Brain pericyte (primary cell): ENCODE measurements at regions not wholly inside any gene's neighbourhood (a gene's known extent, or its start where the extent isn't known, plus 50 kb on each side); places are given as distances from the start of the nearest gene placed in this dataset.

Experiments
- DNase-seq: peaks from one replicate; pipeline ENCODE4 v3.0.0-alpha.2; 2012; ENCODE audit warnings: low read depth, low spot score

GRCh38 chr3:70800951-70801350 lies 488.5 kb upstream of the MDFIC2 start:
- no peak for DNase-seq

- DNase-seq = no peak
Measured at GRCh38 chr3:70789878-70790277, 477.4 kb upstream of the MDFIC2 start.

GRCh38 chr3:70780790-70781189 lies 468.4 kb upstream of the MDFIC2 start:
- no peak for DNase-seq

- DNase-seq = no peak
Measured at GRCh38 chr3:70779296-70779695, 466.9 kb upstream of the MDFIC2 start.

GRCh38 chr3:70776081-70776480 lies 463.6 kb upstream of the MDFIC2 start:
- DNase-seq = no peak

GRCh38 chr3:70775257-70775656 lies 462.8 kb upstream of the MDFIC2 start:
- no peak for DNase-seq

- no peak for DNase-seq
Measured at GRCh38 chr3:70774641-70775040, 462.2 kb upstream of the MDFIC2 start.

GRCh38 chr3:70771426-70772147 lies 459.1 kb upstream of the MDFIC2 start:
- no peak for DNase-seq

- no peak for DNase-seq
Measured at GRCh38 chr3:70770650-70771049, 458.2 kb upstream of the MDFIC2 start.

GRCh38 chr3:70766301-70766700 lies 453.9 kb upstream of the MDFIC2 start:
- DNase-seq = no peak

- no peak for DNase-seq
Measured at GRCh38 chr3:70763894-70764293, 451.5 kb upstream of the MDFIC2 start.

GRCh38 chr3:70757658-70758057 lies 445.2 kb upstream of the MDFIC2 start:
- DNase-seq = no peak

- no peak for DNase-seq
Measured at GRCh38 chr3:70755526-70755925, 443.1 kb upstream of the MDFIC2 start.

GRCh38 chr3:70754314-70754713 lies 441.9 kb upstream of the MDFIC2 start:
- no peak for DNase-seq

- no peak for DNase-seq
Measured at GRCh38 chr3:70753572-70753971, 441.1 kb upstream of the MDFIC2 start.

- no peak for DNase-seq
Measured at GRCh38 chr3:70752051-70752450, 439.6 kb upstream of the MDFIC2 start.

- DNase-seq = no peak
Measured at GRCh38 chr3:70749122-70749521, 436.7 kb upstream of the MDFIC2 start.

- no peak for DNase-seq
Measured at GRCh38 chr3:70748593-70748992, 436.2 kb upstream of the MDFIC2 start.

GRCh38 chr3:70747847-70748246 lies 435.4 kb upstream of the MDFIC2 start:
- DNase-seq = no peak

- DNase-seq = no peak
Measured at GRCh38 chr3:70744536-70744935, 432.1 kb upstream of the MDFIC2 start.

GRCh38 chr3:70743754-70744153 lies 431.3 kb upstream of the MDFIC2 start:
- no peak for DNase-seq

- no peak for DNase-seq
Measured at GRCh38 chr3:70742081-70742480, 429.6 kb upstream of the MDFIC2 start.

GRCh38 chr3:70740872-70741271 lies 428.4 kb upstream of the MDFIC2 start:
- peak; percentile 55 for DNase-seq

- DNase-seq = no peak
Measured at GRCh38 chr3:70740071-70740470, 427.6 kb upstream of the MDFIC2 start.
